ENCODE measurements at regions not wholly inside any gene's neighbourhood (a gene's known extent, or its start where the extent isn't known, plus 50 kb on each side); places are given as distances from the start of the nearest gene placed in this dataset.

GRCh38 chr4:129543299-129543698 is 447.3 kb downstream of the C4orf33 start:
- H3K18ac ChIP-seq (ENCODE audit: low read length) = no peak overlapping the region
- no peak overlapping the region for H2AK5ac ChIP-seq (ENCODE audit: low read length)
- H2BK120ac ChIP-seq (ENCODE audit: low read depth, low read length) = no peak overlapping the region
- H3K4me3 ChIP-seq (ENCODE audit: low read length) = no peak overlapping the region
- no peak overlapping the region for H3K9ac ChIP-seq (ENCODE audit: low read length)
- no peaks in the 10 kb centered on the region for H3K4me1 ChIP-seq (ENCODE audit: control insufficient read depth, low read depth, low read length)
- no peak overlapping the region for H4K8ac ChIP-seq (ENCODE audit: low read depth, low read length)
- no peak overlapping the region for H3K27ac ChIP-seq (ENCODE audit: low read depth, low read length)
- no peak overlapping the region for H3K23ac ChIP-seq (ENCODE audit: low read length)
- no peak overlapping the region for H2BK5ac ChIP-seq (ENCODE audit: low read length)
- no peak overlapping the region for H2BK15ac ChIP-seq (replicated peaks; ENCODE audit: low read depth)
- DNase-seq = peak; percentile 1
- no peak overlapping the region for H3K4ac ChIP-seq (ENCODE audit: low read depth, low read length)
- H4K5ac ChIP-seq (ENCODE audit: low read length) = no peak overlapping the region
- H3K79me2 ChIP-seq (ENCODE audit: control insufficient read depth, insufficient read depth, low read length) = no peaks in the 10 kb centered on the region
- H3K36me3 ChIP-seq (ENCODE audit: control insufficient read depth, insufficient read depth, low read length) = no peaks in the 10 kb centered on the region
- H3K27me3 ChIP-seq (ENCODE audit: insufficient read depth, low read length, poor library complexity) = no peaks in the 10 kb centered on the region
- H3K56ac ChIP-seq (ENCODE audit: low read length) = no peak overlapping the region
- H3K79me1 ChIP-seq (ENCODE audit: low read length) = no peaks in the 10 kb centered on the region
- H3K4me2 ChIP-seq (ENCODE audit: low read length) = no peak overlapping the region

DNA sequence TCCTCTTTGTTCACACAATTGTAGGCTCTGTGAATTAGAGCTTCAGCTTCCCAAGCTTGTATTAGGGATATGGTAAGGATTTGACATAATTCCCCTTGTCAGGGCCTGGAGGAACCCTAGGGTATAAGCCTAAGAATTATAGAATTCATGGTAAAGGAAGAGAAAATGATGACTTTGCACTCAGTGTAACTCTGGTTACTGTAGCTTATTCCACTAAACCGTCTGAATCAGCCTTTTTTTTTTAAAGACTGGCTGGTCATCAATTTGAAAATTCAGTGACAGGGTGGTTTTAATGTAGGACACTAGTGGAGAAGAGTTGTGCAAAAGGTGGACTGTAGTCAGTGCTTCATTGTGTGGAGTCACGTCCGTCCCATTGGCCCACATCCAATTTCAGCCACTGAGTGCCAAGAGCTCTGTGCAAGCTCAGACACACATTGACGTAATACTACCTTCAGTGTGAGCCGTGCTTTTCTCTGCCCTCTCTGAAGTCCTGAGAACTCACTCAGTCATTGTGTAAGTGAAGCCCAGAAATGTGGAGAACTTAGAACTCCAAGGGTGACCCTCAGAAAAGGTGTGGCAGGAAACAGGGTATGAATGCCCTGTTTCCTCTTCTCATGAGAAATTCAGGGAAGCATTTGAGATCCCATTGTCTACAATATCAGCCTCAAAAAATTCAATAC is 449.8 kb downstream of the C4orf33 start:
- H3K9ac ChIP-seq (ENCODE audit: low read length) = no peak overlapping the region
- H4K5ac ChIP-seq (ENCODE audit: low read length) = no peak overlapping the region
- H3K36me3 ChIP-seq (ENCODE audit: control insufficient read depth, insufficient read depth, low read length) = no peaks in the 10 kb centered on the region
- no peaks in the 10 kb centered on the region for H3K79me2 ChIP-seq (ENCODE audit: control insufficient read depth, insufficient read depth, low read length)
- H2BK5ac ChIP-seq (ENCODE audit: low read length) = no peak overlapping the region
- no peaks in the 10 kb centered on the region for H3K27me3 ChIP-seq (ENCODE audit: insufficient read depth, low read length, poor library complexity)
- H2BK120ac ChIP-seq (ENCODE audit: low read depth, low read length) = no peak overlapping the region
- H3K79me1 ChIP-seq (ENCODE audit: low read length) = no peaks in the 10 kb centered on the region
- no peaks in the 10 kb centered on the region for H3K4me1 ChIP-seq (ENCODE audit: control insufficient read depth, low read depth, low read length)
- H3K4ac ChIP-seq (ENCODE audit: low read depth, low read length) = no peak overlapping the region
- H2BK15ac ChIP-seq (replicated peaks; ENCODE audit: low read depth) = no peak overlapping the region
- H4K8ac ChIP-seq (ENCODE audit: low read depth, low read length) = no peak overlapping the region
- no peak overlapping the region for H3K27ac ChIP-seq (ENCODE audit: low read depth, low read length)
- H3K23ac ChIP-seq (ENCODE audit: low read length) = no peak overlapping the region
- WGBS (ENCODE audit: extremely low coverage, insufficient coverage, low lambda C conversion rate) = no CpG with 5 or more reads among the region's 5 CpGs
- no peak overlapping the region for H3K56ac ChIP-seq (ENCODE audit: low read length)
- no peak overlapping the region for H3K18ac ChIP-seq (ENCODE audit: low read length)
- H3K4me2 ChIP-seq (ENCODE audit: low read length) = no peak overlapping the region
- DNase-seq = no peak
- H3K4me3 ChIP-seq (ENCODE audit: low read length) = no peak overlapping the region
- H2AK5ac ChIP-seq (ENCODE audit: low read length) = no peak overlapping the region

GRCh38 chr4:129546531-129546930 is 450.6 kb downstream of the C4orf33 start:
- Histone ChIP-seq H3K27ac (ENCODE audit: low read depth, low read length) (no peak overlapping the region), H3K23ac (ENCODE audit: low read length) (no peak overlapping the region), H3K4me1 (ENCODE audit: control insufficient read depth, low read depth, low read length) (no peaks in the 10 kb centered on the region), H3K4me3 (ENCODE audit: low read length) (no peak overlapping the region), H3K36me3 (ENCODE audit: control insufficient read depth, insufficient read depth, low read length) (no peaks in the 10 kb centered on the region), H3K79me2 (ENCODE audit: control insufficient read depth, insufficient read depth, low read length) (no peaks in the 10 kb centered on the region), H2BK5ac (ENCODE audit: low read length) (no peak overlapping the region), H4K8ac (ENCODE audit: low read depth, low read length) (no peak overlapping the region), H3K4ac (ENCODE audit: low read depth, low read length) (no peak overlapping the region), H3K18ac (ENCODE audit: low read length) (no peak overlapping the region), H4K5ac (ENCODE audit: low read length) (no peak overlapping the region), H3K9ac (ENCODE audit: low read length) (no peak overlapping the region), H3K79me1 (ENCODE audit: low read length) (no peaks in the 10 kb centered on the region), H3K56ac (ENCODE audit: low read length) (no peak overlapping the region), H3K27me3 (ENCODE audit: insufficient read depth, low read length, poor library complexity) (no peaks in the 10 kb centered on the region), H2AK5ac (ENCODE audit: low read length) (no peak overlapping the region), H2BK120ac (ENCODE audit: low read depth, low read length) (no peak overlapping the region), H3K4me2 (ENCODE audit: low read length) (no peak overlapping the region), H2BK15ac (replicated peaks; ENCODE audit: low read depth) (no peak overlapping the region)
- WGBS (ENCODE audit: extremely low coverage, insufficient coverage, low lambda C conversion rate) = no CpG with 5 or more reads among the region's 1 CpG
- no peak for DNase-seq

DNA sequence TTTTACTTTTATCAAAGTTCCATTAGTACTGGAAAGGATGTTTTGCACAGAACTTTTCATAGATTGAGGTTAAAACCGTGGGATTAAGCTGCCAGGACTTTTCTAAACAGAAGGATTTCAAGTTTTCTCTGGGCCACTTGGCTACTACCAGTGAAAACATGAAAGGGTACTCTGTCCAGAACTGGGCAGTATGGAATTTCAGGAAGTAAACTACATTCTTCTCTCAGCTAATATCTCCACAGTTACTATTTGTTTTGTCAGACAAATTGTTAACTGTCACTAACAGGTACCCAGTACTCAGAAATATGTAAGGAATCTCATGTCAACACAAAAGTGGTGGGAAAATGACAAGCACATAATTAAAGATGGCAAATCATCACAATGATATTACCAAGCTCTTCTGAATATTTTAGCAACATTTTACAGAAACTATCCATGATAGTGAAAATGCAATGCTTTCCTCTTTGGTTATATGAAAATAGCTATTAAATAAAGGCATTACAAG is 454.4 kb downstream of the C4orf33 start:
- Histone ChIP-seq H2BK15ac (replicated peaks; ENCODE audit: low read depth) (no peak overlapping the region), H3K4ac (ENCODE audit: low read depth, low read length) (no peak overlapping the region), H3K4me1 (ENCODE audit: control insufficient read depth, low read depth, low read length) (no peaks in the 10 kb centered on the region), H3K4me2 (ENCODE audit: low read length) (no peak overlapping the region), H4K5ac (ENCODE audit: low read length) (no peak overlapping the region), H3K27ac (ENCODE audit: low read depth, low read length) (no peak overlapping the region), H3K18ac (ENCODE audit: low read length) (no peak overlapping the region), H2AK5ac (ENCODE audit: low read length) (no peak overlapping the region), H3K4me3 (ENCODE audit: low read length) (no peak overlapping the region), H2BK120ac (ENCODE audit: low read depth, low read length) (no peak overlapping the region), H3K27me3 (ENCODE audit: insufficient read depth, low read length, poor library complexity) (no peaks in the 10 kb centered on the region), H3K79me1 (ENCODE audit: low read length) (no peaks in the 10 kb centered on the region), H3K9ac (ENCODE audit: low read length) (no peak overlapping the region), H3K36me3 (ENCODE audit: control insufficient read depth, insufficient read depth, low read length) (no peaks in the 10 kb centered on the region), H3K56ac (ENCODE audit: low read length) (no peak overlapping the region), H3K23ac (ENCODE audit: low read length) (no peak overlapping the region), H3K79me2 (ENCODE audit: control insufficient read depth, insufficient read depth, low read length) (no peaks in the 10 kb centered on the region), H2BK5ac (ENCODE audit: low read length) (no peak overlapping the region), H4K8ac (ENCODE audit: low read depth, low read length) (no peak overlapping the region)
- WGBS (ENCODE audit: extremely low coverage, insufficient coverage, low lambda C conversion rate) = no CpG with 5 or more reads among the region's 1 CpG
- no peak for DNase-seq

DNA sequence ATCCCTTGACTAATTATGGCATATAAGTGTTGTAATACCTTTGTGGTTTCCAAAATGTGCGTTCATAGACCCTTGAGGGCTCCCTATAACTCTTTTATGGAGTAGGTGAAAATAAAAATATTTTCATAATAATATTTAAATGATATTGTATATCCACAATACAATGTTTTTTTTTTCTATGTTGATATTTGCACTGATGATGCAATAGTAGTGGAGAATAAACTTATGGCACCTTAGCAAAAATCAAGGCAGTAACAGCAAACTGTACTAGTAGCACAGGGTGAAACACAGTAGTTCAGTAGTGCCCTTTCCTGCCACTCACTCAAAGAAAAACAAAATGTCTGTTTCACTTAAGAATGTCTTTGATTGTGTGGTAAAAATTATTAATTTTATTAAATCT is 465.3 kb downstream of the C4orf33 start:
- no CpG with 5 or more reads among the region's 1 CpG for WGBS (ENCODE audit: extremely low coverage, insufficient coverage, low lambda C conversion rate)
- H3K27ac ChIP-seq (ENCODE audit: low read depth, low read length) = no peak overlapping the region
- H3K79me1 ChIP-seq (ENCODE audit: low read length) = no peaks in the 10 kb centered on the region
- H3K4me3 ChIP-seq (ENCODE audit: low read length) = no peak overlapping the region
- no peak overlapping the region for H4K8ac ChIP-seq (ENCODE audit: low read depth, low read length)
- H3K79me2 ChIP-seq (ENCODE audit: control insufficient read depth, insufficient read depth, low read length) = no peaks in the 10 kb centered on the region
- no peak overlapping the region for H2BK15ac ChIP-seq (replicated peaks; ENCODE audit: low read depth)
- H3K18ac ChIP-seq (ENCODE audit: low read length) = no peak overlapping the region
- H2BK120ac ChIP-seq (ENCODE audit: low read depth, low read length) = no peak overlapping the region
- H3K4ac ChIP-seq (ENCODE audit: low read depth, low read length) = no peak overlapping the region
- H3K9ac ChIP-seq (ENCODE audit: low read length) = no peak overlapping the region
- no peaks in the 10 kb centered on the region for H3K27me3 ChIP-seq (ENCODE audit: insufficient read depth, low read length, poor library complexity)
- H4K5ac ChIP-seq (ENCODE audit: low read length) = no peak overlapping the region
- H2BK5ac ChIP-seq (ENCODE audit: low read length) = no peak overlapping the region
- no peak overlapping the region for H3K56ac ChIP-seq (ENCODE audit: low read length)
- no peak overlapping the region for H3K4me2 ChIP-seq (ENCODE audit: low read length)
- H3K4me1 ChIP-seq (ENCODE audit: control insufficient read depth, low read depth, low read length) = no peaks in the 10 kb centered on the region
- H3K36me3 ChIP-seq (ENCODE audit: control insufficient read depth, insufficient read depth, low read length) = no peaks in the 10 kb centered on the region
- H2AK5ac ChIP-seq (ENCODE audit: low read length) = no peak overlapping the region
- no peak overlapping the region for H3K23ac ChIP-seq (ENCODE audit: low read length)
- DNase-seq = no peak
